HEK293 (cell line): ENCODE measurements at regions not wholly inside any gene's neighbourhood (a gene's known extent, or its start where the extent isn't known, plus 50 kb on each side); places are given as distances from the start of the nearest gene placed in this dataset.

Experiments
- CTCF ChIA-PET: fragments of 350-600 bp; formaldehyde crosslinking; extraction: SDS; loops from one replicate; lab custom pipeline; 2021; ENCODE audit warnings: antibody characterized with exemption; lab: Yijun Ruan, JAX
- POLR2A ChIA-PET: fragments of 300-600 bp; formaldehyde crosslinking; extraction: SDS; loops from one replicate; lab custom pipeline; 2020; ENCODE audit warnings: antibody characterized with exemption, inconsistent platforms; lab: Yijun Ruan, JAX
- H3K27ac ChIP-seq: fragments of 200-500 bp; sonication (Bioruptor generic); 2 replicates; pipeline ENCODE4 v1.5.1; 2014; ENCODE audit warnings: low read depth, low read length, control low read depth, inconsistent platforms; ENCODE audit errors: extremely low read depth
- H3K36me3 ChIP-seq, 2 experiments: fragments of 200-500 bp in 1 of 2; sonication (Bioruptor generic) in 1 of 2; 1 replicate in 1 of 2; 2 replicates in 1 of 2; pipeline ENCODE4 v1.5.1; 2014 to 2017; ENCODE audit warnings: inconsistent platforms in 2 of 2, low read length in 2 of 2; ENCODE audit not compliant: control insufficient read depth in 2 of 2, insufficient read depth in 1 of 2
- H3K4me1 ChIP-seq: fragments of 200-500 bp; sonication (Bioruptor generic); 2 replicates; pipeline ENCODE4 v1.5.1; 2014; ENCODE audit warnings: mild to moderate bottlenecking, low read length, inconsistent platforms; ENCODE audit not compliant: control insufficient read depth, insufficient read depth
- H3K4me3 ChIP-seq: 2 replicates; pipeline ENCODE4 v1.5.1; 2011; ENCODE audit warnings: low read depth, mild to moderate bottlenecking, control low read depth, low read length, moderate library complexity
- H3K9me3 ChIP-seq: fragments of 200-500 bp; sonication (Bioruptor generic); 2 replicates; pipeline ENCODE4 v1.5.1; 2014; ENCODE audit warnings: low read depth, low read length, inconsistent platforms; ENCODE audit not compliant: control insufficient read depth, insufficient read depth
- HIC1 ChIP-seq: fragments of 450-650 bp; formaldehyde crosslinking; IDR thresholded peaks from 2 replicates; pipeline ENCODE4 v1.5.1; 2016; ENCODE audit warnings: missing biosample characterization, missing genetic modification characterization
- KLF1 ChIP-seq: fragments of 450-650 bp; formaldehyde crosslinking; IDR thresholded peaks from 2 replicates; pipeline ENCODE4 v1.5.1; 2016; ENCODE audit warnings: missing biosample characterization, missing genetic modification characterization
- MZF1 ChIP-seq: fragments of 450-650 bp; formaldehyde crosslinking; IDR thresholded peaks from 2 replicates; pipeline ENCODE4 v1.5.1; 2017; ENCODE audit warnings: missing biosample characterization, missing genetic modification characterization, borderline replicate concordance
- OVOL3 ChIP-seq: fragments of 450-650 bp; formaldehyde crosslinking; IDR thresholded peaks from 2 replicates; pipeline ENCODE4 v1.5.1; 2016; ENCODE audit warnings: missing biosample characterization, missing genetic modification characterization
- PRDM2 ChIP-seq: fragments of 450-650 bp; formaldehyde crosslinking; IDR thresholded peaks from 2 replicates; pipeline ENCODE4 v1.5.1; 2016; ENCODE audit warnings: missing biosample characterization, missing genetic modification characterization, borderline replicate concordance
- SP2 ChIP-seq: fragments of 450-650 bp; formaldehyde crosslinking; IDR thresholded peaks from 2 replicates; pipeline ENCODE4 v1.5.1; 2016; ENCODE audit warnings: missing biosample characterization, missing genetic modification characterization
- ZBTB26 ChIP-seq: fragments of 450-650 bp; formaldehyde crosslinking; optimal IDR thresholded peaks from 2 replicates; pipeline ENCODE3; 2016; ENCODE audit warnings: missing biosample characterization, mild to moderate bottlenecking, missing genetic modification characterization
- ZFP3 ChIP-seq: fragments of 450-650 bp; formaldehyde crosslinking; IDR thresholded peaks from 2 replicates; pipeline ENCODE4 v1.5.1; 2016; ENCODE audit warnings: low read depth, missing biosample characterization, missing genetic modification characterization
- ZNF155 ChIP-seq: fragments of 450-650 bp; formaldehyde crosslinking; IDR thresholded peaks from 2 replicates; pipeline ENCODE4 v1.5.1; 2016; ENCODE audit warnings: missing biosample characterization, missing genetic modification characterization
- ZNF2 ChIP-seq: fragments of 450-650 bp; formaldehyde crosslinking; IDR thresholded peaks from 2 replicates; pipeline ENCODE4 v1.5.1; 2016; ENCODE audit warnings: missing biosample characterization, missing genetic modification characterization
- ZNF394 ChIP-seq: fragments of 450-650 bp; formaldehyde crosslinking; IDR thresholded peaks from 2 replicates; pipeline ENCODE4 v1.5.1; 2016; ENCODE audit warnings: missing biosample characterization, missing genetic modification characterization, mild to moderate bottlenecking, moderate library complexity, borderline replicate concordance
- ZNF449 ChIP-seq: fragments of 450-650 bp; formaldehyde crosslinking; IDR thresholded peaks from 2 replicates; pipeline ENCODE4 v1.5.1; 2017; ENCODE audit warnings: missing biosample characterization, mild to moderate bottlenecking, missing genetic modification characterization, moderate library complexity
- ZNF529 ChIP-seq: fragments of 450-650 bp; formaldehyde crosslinking; IDR thresholded peaks from 2 replicates; pipeline ENCODE4 v1.5.1; 2017; ENCODE audit warnings: missing genetic modification characterization, missing biosample characterization; ENCODE audit not compliant: insufficient replicate concordance
- ZNF549 ChIP-seq: fragments of 450-650 bp; IDR thresholded peaks from 2 replicates; pipeline ENCODE4 v1.5.1; 2018; ENCODE audit warnings: missing biosample characterization, missing genetic modification characterization, mild to moderate bottlenecking, inconsistent platforms, moderate library complexity
- ZNF596 ChIP-seq: fragments of 450-650 bp; IDR thresholded peaks from 2 replicates; pipeline ENCODE4 v1.5.0; 2018; ENCODE audit warnings: missing biosample characterization, mild to moderate bottlenecking, missing genetic modification characterization, moderate library complexity
- ZNF677 ChIP-seq: fragments of 450-650 bp; IDR thresholded peaks from 2 replicates; pipeline ENCODE4 v1.5.0; 2018; ENCODE audit warnings: missing biosample characterization, mild to moderate bottlenecking, missing genetic modification characterization, moderate library complexity
- ZSCAN4 ChIP-seq: fragments of 450-650 bp; formaldehyde crosslinking; IDR thresholded peaks from 2 replicates; pipeline ENCODE4 v1.5.1; 2017; ENCODE audit warnings: missing biosample characterization, missing genetic modification characterization

GRCh38 chr4:107473126-107473525 is 246.9 kb downstream of the PAPSS1 start (continued):
- TF ChIP-seq ZNF596 (no peak), PRDM2 (tag by site-specific recombination) (no peak), ZFP3 (no peak), SP2 (tag by site-specific recombination) (no peak), ZNF394 (tag by site-specific recombination) (no peak), OVOL3 (tag by site-specific recombination) (no peak), ZSCAN4 (no peak)

GRCh38 chr4:107472265-107472948 is 247.6 kb downstream of the PAPSS1 start:
- H3K27ac ChIP-seq = no peak overlapping the region
- no peaks in the 10 kb centered on the region for H3K4me1 ChIP-seq
- POLR2A ChIA-PET = no interaction called here
- no peaks in the 10 kb centered on the region for H3K36me3 ChIP-seq
- H3K4me3 ChIP-seq = no peak overlapping the region
- CTCF ChIA-PET = no interaction called here
- H3K9me3 ChIP-seq = no peaks in the 10 kb centered on the region
- TF ChIP-seq ZNF529 (no peak), KLF1 (tag by site-specific recombination) (no peak), ZBTB26 (tag by site-specific recombination) (no peak), MZF1 (tag by site-specific recombination) (no peak), ZNF549 (tag by site-specific recombination) (no peak), ZNF449 (tag by site-specific recombination) (no peak), HIC1 (tag by site-specific recombination) (no peak), PRDM2 (tag by site-specific recombination) (no peak), ZNF155 (tag by site-specific recombination) (no peak), ZNF677 (tag by site-specific recombination) (no peak), ZNF2 (tag by site-specific recombination) (no peak)
